ENCODE measurements at regions not wholly inside any gene's neighbourhood (a gene's known extent, or its start where the extent isn't known, plus 50 kb on each side); places are given as distances from the start of the nearest gene placed in this dataset.

DNA sequence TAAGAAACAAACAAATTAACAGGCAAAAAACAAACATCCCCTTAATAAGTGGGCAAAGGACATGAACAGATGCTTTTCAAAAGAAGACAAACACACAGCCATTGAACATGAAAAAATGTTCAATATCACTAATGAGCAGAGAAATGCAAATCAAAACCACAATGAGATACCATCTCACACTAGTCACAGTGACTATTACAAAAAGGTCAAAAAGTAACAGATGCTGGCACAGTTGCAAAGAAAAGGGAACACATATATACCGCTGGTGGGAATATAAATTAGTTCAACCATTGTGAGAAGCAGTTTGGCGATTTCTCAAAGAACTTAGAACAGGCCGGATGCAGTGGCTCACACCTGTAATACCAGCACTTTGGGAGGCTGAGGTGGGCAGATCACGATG is 146.1 kb upstream of the NEIL3 start:
- Histone ChIP-seq H3K27me3 (ENCODE audit: control insufficient read depth, insufficient read depth, low read length) (no peaks in the 10 kb centered on the region), H3K36me3 (ENCODE audit: control insufficient read depth, insufficient read depth, low read length) (no peaks in the 10 kb centered on the region), H3K4me1 (no peaks in the 10 kb centered on the region), H3K4me2 (ENCODE audit: low read length) (no peak overlapping the region), H3K4me3 (ENCODE audit: low read depth, low read length) (no peak overlapping the region), H2AFZ (no peak overlapping the region), H3K79me2 (no peaks in the 10 kb centered on the region), H3K9me3 (ENCODE audit: control insufficient read depth, low read length) (no peaks in the 10 kb centered on the region), H3K27ac (no peak overlapping the region), H3K9ac (no peak overlapping the region)
- TF ChIP-seq CTCF (IDR thresholded peaks at IDR 0.05): no peak

- Histone ChIP-seq H3K4me3 (ENCODE audit: low read depth, low read length) (no peak overlapping the region), H3K27ac (no peak overlapping the region), H3K9ac (no peak overlapping the region), H3K79me2 (no peaks in the 10 kb centered on the region), H3K4me1 (no peaks in the 10 kb centered on the region), H3K4me2 (ENCODE audit: low read length) (no peak overlapping the region), H2AFZ (no peak overlapping the region), H3K9me3 (ENCODE audit: control insufficient read depth, low read length) (no peaks in the 10 kb centered on the region), H3K27me3 (ENCODE audit: control insufficient read depth, insufficient read depth, low read length) (no peaks in the 10 kb centered on the region), H3K36me3 (ENCODE audit: control insufficient read depth, insufficient read depth, low read length) (no peaks in the 10 kb centered on the region)
- TF ChIP-seq CTCF (IDR thresholded peaks at IDR 0.05): no peak
Observed at GRCh38 chr4:177171588-177171987, 138.1 kb upstream of the NEIL3 start.

DNA sequence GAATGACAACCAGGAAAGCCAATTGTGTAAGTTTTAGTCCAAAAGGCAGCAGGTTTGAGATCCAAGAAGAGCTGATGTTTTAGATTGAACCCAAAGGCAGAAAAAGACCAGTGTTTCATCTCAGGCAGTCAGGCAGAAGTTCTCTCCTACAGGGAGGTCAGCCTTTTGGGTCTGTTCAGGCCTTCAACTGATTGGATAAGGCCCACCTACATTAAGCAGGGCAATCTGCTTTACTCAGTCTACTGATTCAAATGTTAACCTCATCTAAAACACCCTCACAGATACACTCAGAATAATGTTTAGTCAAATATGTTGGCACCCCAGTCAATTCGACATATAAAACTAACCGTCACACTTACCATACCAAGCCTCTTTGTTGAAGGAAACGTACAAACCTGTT is 134.2 kb upstream of the NEIL3 start:
- H3K4me3 ChIP-seq (ENCODE audit: low read depth, low read length): no peak overlapping the region
- TF ChIP-seq CTCF (IDR thresholded peaks at IDR 0.05): no peak
- H3K9ac ChIP-seq: no peak overlapping the region
- H3K4me1 ChIP-seq: no peaks in the 10 kb centered on the region
- no peak overlapping the region for H3K4me2 ChIP-seq (ENCODE audit: low read length)
- no peaks in the 10 kb centered on the region for H3K36me3 ChIP-seq (ENCODE audit: control insufficient read depth, insufficient read depth, low read length)
- no peak overlapping the region for H2AFZ ChIP-seq
- no peak overlapping the region for H3K27ac ChIP-seq
- H3K27me3 ChIP-seq (ENCODE audit: control insufficient read depth, insufficient read depth, low read length): no peaks in the 10 kb centered on the region
- no peaks in the 10 kb centered on the region for H3K9me3 ChIP-seq (ENCODE audit: control insufficient read depth, low read length)
- no peaks in the 10 kb centered on the region for H3K79me2 ChIP-seq

DNA sequence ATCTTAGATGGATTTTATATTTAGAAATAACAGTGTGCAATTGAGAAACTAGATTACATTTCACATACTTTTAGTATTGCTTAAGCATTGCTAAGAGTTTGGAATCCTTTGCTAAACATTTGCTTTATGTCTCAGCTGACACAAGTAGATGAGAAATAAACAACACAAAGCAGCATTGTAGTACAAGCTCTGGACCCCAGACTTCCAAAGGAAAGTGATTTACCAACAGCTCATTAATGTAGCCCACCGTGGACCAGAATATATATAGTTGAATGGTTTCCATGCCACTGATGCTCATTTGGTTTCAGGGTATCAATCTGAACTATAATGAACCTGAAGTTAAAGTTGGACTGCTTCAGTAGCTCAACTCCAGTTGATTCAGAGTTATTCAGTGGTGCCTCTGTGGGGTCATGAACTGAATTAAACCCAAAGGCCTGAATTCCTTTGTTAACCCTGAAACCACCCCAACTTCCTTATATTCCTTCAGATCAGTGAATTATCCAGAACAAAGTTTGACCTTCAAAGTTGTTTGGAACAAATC is 132.1 kb upstream of the NEIL3 start:
- no peaks in the 10 kb centered on the region for H3K27me3 ChIP-seq (ENCODE audit: control insufficient read depth, insufficient read depth, low read length)
- H3K4me1 ChIP-seq: no peaks in the 10 kb centered on the region
- H2AFZ ChIP-seq: no peak overlapping the region
- no peak for TF ChIP-seq CTCF (IDR thresholded peaks at IDR 0.05)
- no peak overlapping the region for H3K27ac ChIP-seq
- no peaks in the 10 kb centered on the region for H3K79me2 ChIP-seq
- no peaks in the 10 kb centered on the region for H3K9me3 ChIP-seq (ENCODE audit: control insufficient read depth, low read length)
- no peaks in the 10 kb centered on the region for H3K36me3 ChIP-seq (ENCODE audit: control insufficient read depth, insufficient read depth, low read length)
- no peak overlapping the region for H3K9ac ChIP-seq
- no peak overlapping the region for H3K4me2 ChIP-seq (ENCODE audit: low read length)
- H3K4me3 ChIP-seq (ENCODE audit: low read depth, low read length): no peak overlapping the region

DNA sequence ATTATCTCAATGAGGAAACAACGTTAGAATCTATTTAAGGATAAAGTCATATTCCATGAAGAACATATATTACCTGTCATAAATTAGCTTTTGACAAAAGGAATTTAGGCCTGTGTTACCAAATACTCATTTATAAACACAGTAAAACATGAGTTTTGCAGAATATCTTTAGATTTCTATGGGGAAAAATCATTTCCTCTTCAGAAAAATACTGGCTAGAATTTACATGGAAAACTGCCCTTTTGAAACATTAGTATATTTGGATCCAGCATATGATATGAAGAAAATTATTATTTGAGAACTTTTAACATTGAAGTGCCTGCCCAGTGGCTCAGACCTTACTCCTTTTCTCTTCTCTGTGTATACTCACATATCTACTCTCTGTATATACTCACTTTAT is 131.4 kb upstream of the NEIL3 start:
- H3K27ac ChIP-seq: no peak overlapping the region
- no peak overlapping the region for H3K4me3 ChIP-seq (ENCODE audit: low read depth, low read length)
- H3K9me3 ChIP-seq (ENCODE audit: control insufficient read depth, low read length): no peaks in the 10 kb centered on the region
- H3K4me1 ChIP-seq: no peaks in the 10 kb centered on the region
- no peaks in the 10 kb centered on the region for H3K79me2 ChIP-seq
- no peak overlapping the region for H3K4me2 ChIP-seq (ENCODE audit: low read length)
- H3K27me3 ChIP-seq (ENCODE audit: control insufficient read depth, insufficient read depth, low read length): no peaks in the 10 kb centered on the region
- H3K36me3 ChIP-seq (ENCODE audit: control insufficient read depth, insufficient read depth, low read length): no peaks in the 10 kb centered on the region
- H2AFZ ChIP-seq: no peak overlapping the region
- no peak overlapping the region for H3K9ac ChIP-seq
- no peak for TF ChIP-seq CTCF (IDR thresholded peaks at IDR 0.05)

Measured in parathyroid adenoma (tissue), 2 donors.